NCI-H524 (cell line): ENCODE measurements at regions not wholly inside any gene's neighbourhood (a gene's known extent, or its start where the extent isn't known, plus 50 kb on each side); places are given as distances from the start of the nearest gene placed in this dataset.
A peak's percentile ranks its signal among the peaks of the same experiment; 100 is the strongest.

ENCODE experiments used
- DNase-seq, 2 experiments: peaks; one replicate each; lab custom pipeline; 2025; lab: John Stamatoyannopoulos, UW

DNA sequence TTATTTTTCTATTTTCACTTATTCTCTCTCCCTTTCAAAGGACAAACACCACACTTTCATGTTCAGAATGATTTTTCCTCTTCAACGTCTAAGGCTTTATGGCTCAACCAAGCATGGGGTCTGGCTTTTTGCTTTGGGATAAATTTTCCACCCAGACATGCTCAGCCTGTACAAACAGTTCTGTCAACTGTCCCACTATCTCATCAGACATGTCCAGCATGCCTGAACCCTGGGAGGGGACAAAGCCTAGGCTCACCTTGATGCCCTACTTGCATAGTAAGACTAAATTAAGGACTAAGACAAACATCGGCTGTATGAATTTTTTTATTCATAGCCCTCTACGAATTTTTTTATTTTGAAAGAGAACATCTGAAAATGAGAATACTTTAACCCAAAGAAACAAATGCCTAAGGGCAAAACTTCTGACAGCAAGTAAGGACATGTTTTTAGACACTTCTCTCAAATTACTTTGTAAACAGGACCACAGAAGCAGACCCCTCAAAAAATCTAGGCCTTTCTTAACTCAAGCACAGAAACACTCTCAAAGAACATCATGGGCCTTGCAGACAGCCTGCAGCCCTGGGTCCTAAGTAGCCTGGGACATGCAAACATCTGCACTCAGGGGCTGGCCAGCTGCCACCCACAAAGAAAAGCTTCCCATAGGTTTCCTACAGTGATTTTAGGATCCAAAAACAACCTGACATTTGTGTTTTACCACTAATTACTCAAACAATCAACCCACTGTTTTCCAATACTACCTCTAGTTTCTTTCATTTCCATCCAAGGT lies 72.3 kb upstream of the PALMD start:
- peak in 1 of 2 experiments; percentile 40 for DNase-seq

DNA sequence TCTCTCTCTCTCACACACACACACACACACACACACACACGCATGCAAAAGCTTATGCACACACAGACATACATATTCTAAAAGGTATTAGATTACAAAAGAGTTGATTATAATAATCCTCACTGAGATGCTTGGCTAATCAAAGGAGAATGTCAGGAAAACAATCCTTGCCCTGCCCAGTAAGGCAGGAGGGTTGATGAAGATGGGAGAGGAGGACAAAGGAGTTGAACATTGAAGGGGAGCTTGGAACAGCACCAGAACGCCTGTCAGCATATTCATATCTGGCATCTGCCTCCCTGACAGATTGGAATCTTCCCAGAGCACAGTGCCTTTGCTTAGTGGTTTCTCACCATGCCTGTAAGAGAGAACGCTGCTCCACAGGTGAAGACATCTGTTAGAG lies 68.6 kb upstream of the PALMD start:
- DNase-seq = peak; percentile 64 to 85

DNA sequence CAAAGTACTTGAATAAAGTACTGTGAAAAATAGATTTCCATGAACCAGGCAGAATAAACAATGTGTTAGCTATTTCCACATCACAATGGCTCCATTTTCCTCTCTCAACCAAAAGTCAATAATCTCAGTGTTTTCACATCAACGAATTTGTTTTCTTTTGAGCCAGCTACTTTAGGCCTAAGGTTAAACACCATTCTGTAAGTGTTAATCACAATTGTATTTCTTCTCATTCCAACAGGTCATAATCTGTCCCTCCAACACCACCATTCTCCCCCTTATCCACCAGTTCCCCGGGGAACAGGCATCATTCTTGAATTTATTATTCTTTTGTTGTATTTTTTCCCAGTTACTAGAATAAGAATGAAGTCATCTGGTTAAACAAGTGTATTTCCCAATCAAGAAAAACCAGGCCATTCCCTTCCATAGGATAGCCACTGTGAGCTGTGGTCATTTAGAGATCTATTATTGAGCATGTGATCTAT lies 66.2 kb upstream of the PALMD start:
- DNase-seq = no peak

DNA sequence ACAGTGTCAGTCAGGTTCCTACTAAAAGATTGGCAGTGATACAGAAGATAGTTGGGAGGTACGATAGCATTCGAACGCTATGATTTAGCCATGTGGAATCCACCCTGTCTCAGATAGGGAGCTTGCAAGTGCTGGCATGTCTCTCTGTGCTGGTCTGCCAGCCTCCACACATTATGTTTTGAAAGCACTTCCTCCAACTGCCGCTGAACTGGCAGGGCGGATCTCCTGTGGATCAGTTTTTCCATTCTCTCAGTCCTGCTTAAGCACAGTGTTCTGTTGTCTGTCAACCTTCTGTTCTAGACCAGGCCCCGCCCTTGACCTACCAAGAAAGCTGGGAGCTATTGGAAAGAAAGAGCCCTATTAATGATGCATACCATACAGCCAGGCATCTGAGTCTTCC lies 65.5 kb upstream of the PALMD start:
- DNase-seq = no peak

DNA sequence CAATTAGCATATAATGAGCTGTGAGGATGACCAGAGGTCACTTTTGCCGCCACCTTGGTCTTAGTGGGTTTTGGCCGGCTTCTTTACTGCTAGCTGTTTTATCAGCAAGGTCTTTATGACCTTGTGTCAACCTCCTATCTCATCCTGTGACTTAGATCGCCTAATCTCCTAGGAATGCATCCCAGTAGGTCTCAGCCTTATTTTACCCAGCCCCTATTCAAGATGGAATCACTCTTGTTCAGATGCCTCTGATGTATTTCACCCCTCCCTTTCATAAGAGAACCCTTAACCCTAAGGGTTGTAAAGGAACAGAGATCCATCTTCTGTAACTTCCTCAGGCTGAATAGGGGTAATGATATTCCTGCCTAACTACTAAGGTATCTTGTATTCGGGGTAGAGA lies 58.9 kb upstream of the PALMD start:
- DNase-seq = no peak

DNA sequence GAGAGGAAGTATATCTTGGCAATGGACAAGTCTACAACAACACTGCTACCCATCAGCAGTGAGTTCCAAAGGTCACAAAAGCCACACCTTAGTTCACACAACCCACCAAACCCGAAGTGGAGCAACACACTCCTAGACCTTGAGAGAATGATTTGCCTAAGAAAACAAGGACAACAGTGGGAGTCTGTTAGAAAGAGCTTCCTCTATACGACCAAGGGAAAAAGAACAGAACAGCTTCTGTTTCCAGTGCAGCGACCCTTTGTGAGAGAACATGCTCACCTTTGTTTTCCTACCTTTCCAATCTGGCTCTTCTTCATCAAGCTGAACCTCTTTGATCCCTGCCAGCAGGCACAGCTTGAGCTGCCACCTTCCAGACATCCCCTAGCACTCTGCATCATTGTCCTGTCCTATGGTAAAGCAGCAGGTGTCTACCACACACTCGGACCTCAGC lies 56.7 kb upstream of the PALMD start:
- no peak for DNase-seq

DNA sequence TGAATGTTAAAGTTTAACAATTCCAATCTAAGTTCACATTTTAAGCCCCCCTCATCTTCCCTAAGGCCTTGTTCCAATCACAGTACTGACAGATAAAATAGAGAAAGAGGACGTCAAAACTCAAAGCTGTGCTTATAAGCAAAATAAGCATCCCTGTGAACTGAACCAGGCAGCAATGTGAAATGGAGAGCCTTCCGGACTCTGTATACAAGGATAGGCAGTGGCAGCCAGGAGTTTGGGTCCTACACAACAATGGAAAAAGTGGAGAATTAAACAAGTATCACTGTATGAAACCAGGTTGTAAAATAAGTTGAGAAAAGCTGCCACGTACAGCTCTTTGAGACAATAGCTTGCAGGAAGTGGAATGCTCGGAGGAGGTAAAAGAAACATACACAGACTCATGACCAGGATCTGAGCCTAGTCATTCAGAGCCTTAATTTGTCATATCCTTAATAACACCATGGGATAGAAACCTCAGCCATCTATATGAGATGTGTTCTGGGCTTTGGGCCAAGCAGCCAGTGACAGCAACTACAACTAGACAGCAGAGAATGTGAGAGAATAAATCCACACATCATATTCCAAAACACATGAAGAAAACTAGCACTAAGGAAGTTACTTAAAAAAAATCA lies 55.2 kb upstream of the PALMD start:
- DNase-seq = no peak

DNA sequence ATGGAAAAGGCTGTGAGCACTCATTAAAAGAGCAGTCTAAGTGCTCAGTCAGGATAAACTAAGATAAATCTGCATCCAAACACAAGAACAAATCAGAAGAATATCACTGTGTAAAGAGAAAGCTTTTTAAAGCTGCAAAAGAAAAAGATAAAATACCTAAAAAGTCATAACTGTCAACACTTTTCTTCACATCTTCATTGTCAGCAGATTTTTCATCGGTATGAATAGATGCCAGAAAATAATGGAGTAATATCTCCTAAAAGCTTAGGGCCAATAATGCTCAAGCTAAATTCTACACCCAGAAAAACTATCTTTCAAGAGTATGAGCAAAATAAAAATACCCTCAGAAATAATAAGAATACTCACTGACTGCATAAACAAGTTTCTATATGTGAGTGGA lies 54.0 kb upstream of the PALMD start:
- no peak for DNase-seq

DNA sequence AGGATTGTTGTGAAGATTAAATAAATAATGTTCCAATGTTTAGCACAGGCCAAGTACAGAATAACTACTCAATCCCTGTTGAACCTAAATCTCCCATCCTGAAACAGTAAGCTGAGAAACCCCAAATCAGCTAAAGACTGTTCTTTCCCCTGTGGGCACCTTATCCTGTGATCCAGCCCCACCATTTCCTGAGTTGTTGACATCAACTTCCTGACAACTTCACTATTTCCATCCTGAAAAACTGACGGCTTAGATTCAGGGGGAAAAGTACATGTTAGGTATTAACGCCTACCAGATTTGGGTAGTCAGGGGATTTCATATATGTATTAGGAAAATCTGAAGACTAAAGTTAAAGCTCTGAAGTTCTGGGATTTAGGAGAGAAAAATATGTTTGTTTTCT lies 51.7 kb upstream of the PALMD start:
- no peak for DNase-seq

DNA sequence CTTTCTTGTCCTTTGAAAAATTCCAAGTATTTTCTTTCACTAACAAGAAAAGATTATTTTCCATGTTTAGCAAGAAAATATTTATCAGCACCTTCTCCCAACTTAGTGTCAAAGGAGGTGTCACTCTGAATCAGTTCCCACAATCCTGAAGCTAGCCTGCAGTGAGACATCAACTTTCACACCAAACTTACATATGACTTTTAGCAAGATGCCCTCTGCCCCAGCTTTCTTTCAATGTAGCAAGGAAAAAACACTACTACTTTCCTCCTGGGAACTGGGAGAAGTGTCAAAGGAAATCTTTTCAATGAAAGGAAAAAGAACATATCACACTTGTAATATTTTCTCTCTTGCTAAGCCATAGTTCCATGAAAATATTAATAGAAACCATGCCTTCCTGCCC lies 50.9 kb upstream of the PALMD start:
- DNase-seq = no peak

DNA sequence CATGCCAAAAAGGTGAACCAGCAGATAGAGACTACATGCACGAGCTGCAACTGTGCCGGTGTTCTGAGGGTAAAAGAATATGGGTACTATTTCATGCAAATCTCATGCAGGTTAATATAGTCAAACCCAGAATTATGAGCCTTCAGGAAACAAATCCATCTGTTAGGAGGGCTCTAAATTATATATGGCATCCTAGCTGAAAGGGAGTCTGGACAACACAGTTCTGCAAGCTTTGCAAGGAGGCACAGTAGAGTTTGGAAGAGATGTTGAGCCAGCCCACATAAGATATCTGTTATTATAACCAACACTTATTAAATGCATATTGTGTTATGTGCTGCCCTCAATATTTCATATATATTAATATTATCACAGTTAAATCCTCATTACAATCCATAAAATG lies 50.5 kb upstream of the PALMD start:
- no peak for DNase-seq
